ENCODE measurements at regions not wholly inside any gene's neighbourhood (a gene's known extent, or its start where the extent isn't known, plus 50 kb on each side); places are given as distances from the start of the nearest gene placed in this dataset.
"Not testable (repeated sequence)": the region's sequence is repeated elsewhere in the genome, so short reads cannot be mapped to it uniquely, and the experiment has no call there.

GRCh38 chr12:92062539-92063493 lies 82.8 kb downstream of the BTG1 start:
- FAIRE-seq: no peak
- TF ChIP-seq CTCF (IDR thresholded peaks at IDR 0.05; ENCODE audit: insufficient read depth, missing control alignments): no peak
- DNase-seq (ENCODE audit: insufficient read length, low spot score): no peak

GRCh38 chr12:92061061-92061460 lies 84.6 kb downstream of the BTG1 start:
- DNase-seq (ENCODE audit: insufficient read length, low spot score) (no peak), FAIRE-seq (no peak)
- TF ChIP-seq CTCF (IDR thresholded peaks at IDR 0.05; ENCODE audit: insufficient read depth, missing control alignments): no peak

GRCh38 chr12:92059960-92060359 lies 85.7 kb downstream of the BTG1 start:
- DNase-seq (ENCODE audit: insufficient read length, low spot score) (no peak), FAIRE-seq (no peak)
- no peak for TF ChIP-seq CTCF (IDR thresholded peaks at IDR 0.05; ENCODE audit: insufficient read depth, missing control alignments)

- DNase-seq (ENCODE audit: insufficient read length, low spot score) (no peak), FAIRE-seq (no peak)
- TF ChIP-seq CTCF (IDR thresholded peaks at IDR 0.05; ENCODE audit: insufficient read depth, missing control alignments): no peak
These were observed 87.0 kb downstream of the BTG1 start for GRCh38 chr12:92058664-92059063.

- not testable (repeated sequence) for FAIRE-seq; DNase-seq (ENCODE audit: insufficient read length, low spot score)
These were observed 88.9 kb downstream of the BTG1 start for GRCh38 chr12:92056756-92057155.

GRCh38 chr12:92056290-92056689 lies 89.4 kb downstream of the BTG1 start:
- TF ChIP-seq CTCF (IDR thresholded peaks at IDR 0.05; ENCODE audit: insufficient read depth, missing control alignments): no peak
- DNase-seq (ENCODE audit: insufficient read length, low spot score): no peak
- no peak for FAIRE-seq

GRCh38 chr12:92055877-92056276 lies 89.8 kb downstream of the BTG1 start:
- FAIRE-seq (no peak), DNase-seq (ENCODE audit: insufficient read length, low spot score) (no peak)
- no peak for TF ChIP-seq CTCF (IDR thresholded peaks at IDR 0.05; ENCODE audit: insufficient read depth, missing control alignments)

Data from D721Med (cell line).